ENCODE measurements at regions not wholly inside any gene's neighbourhood (a gene's known extent, or its start where the extent isn't known, plus 50 kb on each side); places are given as distances from the start of the nearest gene placed in this dataset.
"Not testable (repeated sequence)": the region's sequence is repeated elsewhere in the genome, so short reads cannot be mapped to it uniquely, and the experiment has no call there.

GRCh38 chr7:13108061-13108460 lies 420.6 kb downstream of the ARL4A start:
- no peak overlapping the region for H3K4me3 ChIP-seq (ENCODE audit: low read depth, low read length)
- no peak for DNase-seq (ENCODE audit: low read depth)
- no peak for TF ChIP-seq CTCF (IDR thresholded peaks at IDR 0.05; ENCODE audit: insufficient read depth, low read length)

GRCh38 chr7:13109201-13109600 lies 421.8 kb downstream of the ARL4A start:
- H3K4me3 ChIP-seq (ENCODE audit: low read depth, low read length) = no peak overlapping the region
- no peak for TF ChIP-seq CTCF (IDR thresholded peaks at IDR 0.05; ENCODE audit: insufficient read depth, low read length)
- DNase-seq (ENCODE audit: low read depth) = no peak

- TF ChIP-seq CTCF (IDR thresholded peaks at IDR 0.05; ENCODE audit: insufficient read depth, low read length) = no peak
- DNase-seq (ENCODE audit: low read depth) = no peak
- H3K4me3 ChIP-seq (ENCODE audit: low read depth, low read length) = no peak overlapping the region
Observed at GRCh38 chr7:13110107-13110506, 422.7 kb downstream of the ARL4A start.

- no peak overlapping the region for H3K4me3 ChIP-seq (ENCODE audit: low read depth, low read length)
- TF ChIP-seq CTCF (IDR thresholded peaks at IDR 0.05; ENCODE audit: insufficient read depth, low read length) = no peak
- DNase-seq (ENCODE audit: low read depth) = peak; percentile 9
Observed at GRCh38 chr7:13111230-13111629, 423.8 kb downstream of the ARL4A start.

- H3K4me3 ChIP-seq (ENCODE audit: low read depth, low read length); DNase-seq (ENCODE audit: low read depth): not testable (repeated sequence)
Observed at GRCh38 chr7:13114240-13114639, 426.8 kb downstream of the ARL4A start.

GRCh38 chr7:13115157-13115772 lies 427.8 kb downstream of the ARL4A start:
- DNase-seq (ENCODE audit: low read depth) = peak; percentile 42
- H3K4me3 ChIP-seq (ENCODE audit: low read depth, low read length) = no peak overlapping the region
- TF ChIP-seq CTCF (IDR thresholded peaks at IDR 0.05; ENCODE audit: insufficient read depth, low read length) = no peak

GRCh38 chr7:13115855-13116254 lies 428.4 kb downstream of the ARL4A start:
- TF ChIP-seq CTCF (IDR thresholded peaks at IDR 0.05; ENCODE audit: insufficient read depth, low read length) = no peak
- H3K4me3 ChIP-seq (ENCODE audit: low read depth, low read length) = no peak overlapping the region
- DNase-seq (ENCODE audit: low read depth) = peak; percentile 2
